T-helper 2 cell treated with Interferon-gamma antibody and Interleukin-4, amounts not matched to agents 5 μg/mL and 100 μg/mL, for 36 hours (primary cell): ENCODE measurements at regions not wholly inside any gene's neighbourhood (a gene's known extent, or its start where the extent isn't known, plus 50 kb on each side); places are given as distances from the start of the nearest gene placed in this dataset.
"Not testable (repeated sequence)": the region's sequence is repeated elsewhere in the genome, so short reads cannot be mapped to it uniquely, and the experiment has no call there.

Experiments
- DNase-seq: peaks from one replicate; pipeline ENCODE4 v3.0.0; 2021; ENCODE audit warnings: low spot score
- H3K27ac Mint-ChIP-seq: one replicate; pipeline ENCODE4 v1.8.0; 2021; ENCODE audit warnings: mild to moderate bottlenecking, mixed read lengths
- H3K27me3 Mint-ChIP-seq: one replicate; pipeline ENCODE4 v1.8.0; 2021; ENCODE audit warnings: low read depth, mixed read lengths
- H3K36me3 Mint-ChIP-seq: one replicate; pipeline ENCODE4 v1.8.0; 2021; ENCODE audit warnings: low read depth, mixed read lengths
- H3K4me1 Mint-ChIP-seq: one replicate; pipeline ENCODE4 v1.8.0; 2021; ENCODE audit warnings: low read depth, mixed read lengths
- H3K4me3 Mint-ChIP-seq: one replicate; pipeline ENCODE4 v1.8.0; 2022; ENCODE audit warnings: mild to moderate bottlenecking, moderate library complexity, mixed read lengths
- H3K9me3 Mint-ChIP-seq: one replicate; pipeline ENCODE4 v1.8.0; 2021; ENCODE audit warnings: mixed read lengths

GRCh38 chr13:82202398-82202797 is 1679.9 kb downstream of the SLITRK1 start:
- Mint-ChIP-seq H3K4me1 (no peaks in the 10 kb centered on the region), H3K27me3 (no peaks in the 10 kb centered on the region), H3K4me3 (no peak overlapping the region), H3K9me3 (peaks cover 23% of the 10 kb centered on the region), H3K27ac (no peak overlapping the region), H3K36me3 (no peaks in the 10 kb centered on the region)
- no peak for DNase-seq

GRCh38 chr13:82196087-82196486 is 1686.2 kb downstream of the SLITRK1 start:
- Mint-ChIP-seq H3K4me1 (no peaks in the 10 kb centered on the region), H3K4me3 (no peak overlapping the region), H3K27me3 (no peaks in the 10 kb centered on the region), H3K9me3 (peaks cover 24% of the 10 kb centered on the region), H3K27ac (no peak overlapping the region), H3K36me3 (no peaks in the 10 kb centered on the region)
- DNase-seq, result no peak

- Mint-ChIP-seq H3K27ac (no peak overlapping the region), H3K4me3 (no peak overlapping the region), H3K36me3 (no peaks in the 10 kb centered on the region), H3K4me1 (no peaks in the 10 kb centered on the region), H3K9me3 (peaks cover 35% of the 10 kb centered on the region), H3K27me3 (no peaks in the 10 kb centered on the region)
- DNase-seq, result no peak
Observed at GRCh38 chr13:82187227-82187626, 1695.0 kb downstream of the SLITRK1 start.

- no peak overlapping the region for H3K4me3 Mint-ChIP-seq
- H3K4me1 Mint-ChIP-seq, result no peaks in the 10 kb centered on the region
- DNase-seq, result no peak
- H3K27ac Mint-ChIP-seq, result no peak overlapping the region
- H3K27me3 Mint-ChIP-seq, result no peaks in the 10 kb centered on the region
- H3K9me3 Mint-ChIP-seq, result peaks cover 57% of the 10 kb centered on the region
- no peaks in the 10 kb centered on the region for H3K36me3 Mint-ChIP-seq
Observed at GRCh38 chr13:82176751-82177150, 1705.5 kb downstream of the SLITRK1 start.

- Mint-ChIP-seq H3K36me3 (no peaks in the 10 kb centered on the region), H3K27ac (no peak overlapping the region), H3K9me3 (peaks cover 40% of the 10 kb centered on the region), H3K27me3 (no peaks in the 10 kb centered on the region), H3K4me1 (no peaks in the 10 kb centered on the region), H3K4me3 (no peak overlapping the region)
- DNase-seq, result no peak
Observed at GRCh38 chr13:82165396-82166174, 1716.7 kb downstream of the SLITRK1 start.

- peaks cover 33% of the 10 kb centered on the region for H3K9me3 Mint-ChIP-seq
- H3K27ac Mint-ChIP-seq, H3K27me3 Mint-ChIP-seq, H3K4me3 Mint-ChIP-seq, H3K4me1 Mint-ChIP-seq, DNase-seq, H3K36me3 Mint-ChIP-seq: not testable (repeated sequence)
Observed at GRCh38 chr13:82164780-82165395, 1717.4 kb downstream of the SLITRK1 start.

- no peak for DNase-seq
- H3K4me1 Mint-ChIP-seq, result no peaks in the 10 kb centered on the region
- no peak overlapping the region for H3K27ac Mint-ChIP-seq
- H3K27me3 Mint-ChIP-seq, result no peaks in the 10 kb centered on the region
- no peak overlapping the region for H3K4me3 Mint-ChIP-seq
- no peaks in the 10 kb centered on the region for H3K36me3 Mint-ChIP-seq
- H3K9me3 Mint-ChIP-seq, result peaks cover 29% of the 10 kb centered on the region
Observed at GRCh38 chr13:82147526-82147925, 1734.7 kb downstream of the SLITRK1 start.

GRCh38 chr13:82136880-82137279 is 1745.4 kb downstream of the SLITRK1 start:
- Mint-ChIP-seq H3K4me1 (no peaks in the 10 kb centered on the region), H3K4me3 (no peak overlapping the region), H3K36me3 (no peaks in the 10 kb centered on the region), H3K9me3 (peaks cover 40% of the 10 kb centered on the region), H3K27ac (no peak overlapping the region), H3K27me3 (no peaks in the 10 kb centered on the region)
- no peak for DNase-seq

- no peak for DNase-seq
- H3K9me3 Mint-ChIP-seq, result peaks cover 41% of the 10 kb centered on the region
- no peaks in the 10 kb centered on the region for H3K4me1 Mint-ChIP-seq
- no peaks in the 10 kb centered on the region for H3K36me3 Mint-ChIP-seq
- no peak overlapping the region for H3K27ac Mint-ChIP-seq
- H3K4me3 Mint-ChIP-seq, result no peak overlapping the region
- no peaks in the 10 kb centered on the region for H3K27me3 Mint-ChIP-seq
Observed at GRCh38 chr13:82129281-82129680, 1753.0 kb downstream of the SLITRK1 start.

GRCh38 chr13:82118589-82118988 is 1763.7 kb downstream of the SLITRK1 start:
- Mint-ChIP-seq H3K9me3 (peaks cover 27% of the 10 kb centered on the region), H3K36me3 (no peaks in the 10 kb centered on the region), H3K4me3 (no peak overlapping the region), H3K4me1 (no peaks in the 10 kb centered on the region), H3K27me3 (no peaks in the 10 kb centered on the region), H3K27ac (no peak overlapping the region)
- DNase-seq, result no peak

- H3K27me3 Mint-ChIP-seq, result no peaks in the 10 kb centered on the region
- no peak for DNase-seq
Observed at GRCh38 chr13:82116422-82116989, 1765.8 kb downstream of the SLITRK1 start.

GRCh38 chr13:82115391-82115790 is 1766.9 kb downstream of the SLITRK1 start:
- no peak overlapping the region for H3K4me3 Mint-ChIP-seq
- no peaks in the 10 kb centered on the region for H3K27me3 Mint-ChIP-seq
- H3K9me3 Mint-ChIP-seq, result peaks cover 26% of the 10 kb centered on the region
- no peaks in the 10 kb centered on the region for H3K36me3 Mint-ChIP-seq
- H3K27ac Mint-ChIP-seq, result no peak overlapping the region
- H3K4me1 Mint-ChIP-seq, result no peaks in the 10 kb centered on the region
- DNase-seq, result no peak

More at GRCh38 chr13:82116422-82116989, 1765.8 kb downstream of the SLITRK1 start:
- Mint-ChIP-seq H3K4me3 (no peak overlapping the region), H3K36me3 (no peaks in the 10 kb centered on the region), H3K9me3 (peaks cover 22% of the 10 kb centered on the region), H3K27ac (no peak overlapping the region), H3K4me1 (no peaks in the 10 kb centered on the region)

GRCh38 chr13:82096256-82096655 is 1755.3 kb upstream of the SPRY2 start:
- peaks cover 26% of the 10 kb centered on the region for H3K9me3 Mint-ChIP-seq
- DNase-seq, result no peak
- no peak overlapping the region for H3K27ac Mint-ChIP-seq
- no peaks in the 10 kb centered on the region for H3K4me1 Mint-ChIP-seq
- H3K4me3 Mint-ChIP-seq, result no peak overlapping the region
- H3K36me3 Mint-ChIP-seq, result no peaks in the 10 kb centered on the region
- no peaks in the 10 kb centered on the region for H3K27me3 Mint-ChIP-seq

- Mint-ChIP-seq H3K4me1 (no peaks in the 10 kb centered on the region), H3K9me3 (peaks cover 24% of the 10 kb centered on the region), H3K4me3 (no peak overlapping the region), H3K36me3 (no peaks in the 10 kb centered on the region), H3K27ac (no peak overlapping the region), H3K27me3 (no peaks in the 10 kb centered on the region)
- no peak for DNase-seq
Observed at GRCh38 chr13:82092312-82092711, 1751.4 kb upstream of the SPRY2 start.
